ENCODE measurements at regions not wholly inside any gene's neighbourhood (a gene's known extent, or its start where the extent isn't known, plus 50 kb on each side); places are given as distances from the start of the nearest gene placed in this dataset.

DNA sequence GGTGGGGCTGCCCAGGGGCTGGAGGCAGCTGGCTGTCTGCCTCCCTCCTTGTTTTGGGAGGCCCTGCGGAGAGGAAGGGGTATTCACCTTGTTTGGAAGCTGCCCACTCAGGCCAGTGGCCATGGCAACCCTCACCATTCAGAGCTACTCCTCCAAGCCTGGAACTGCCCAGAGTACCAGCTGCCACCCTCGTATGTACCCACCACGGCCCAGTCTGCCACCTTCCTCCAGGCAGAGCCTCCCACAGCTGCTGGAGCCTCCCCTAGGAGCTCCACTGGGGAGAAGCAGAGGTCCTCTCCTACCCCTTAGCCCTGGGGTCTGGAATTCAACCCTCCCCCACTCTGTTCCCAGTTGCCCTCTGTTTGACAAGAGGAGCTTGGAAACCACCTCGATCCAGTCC lies 90.7 kb downstream of the AXIN2 start:
- POLR2A ChIA-PET, result no interaction called here
- no peak overlapping the region for H3K4me3 ChIP-seq (ENCODE audit: low read depth, low read length)

DNA sequence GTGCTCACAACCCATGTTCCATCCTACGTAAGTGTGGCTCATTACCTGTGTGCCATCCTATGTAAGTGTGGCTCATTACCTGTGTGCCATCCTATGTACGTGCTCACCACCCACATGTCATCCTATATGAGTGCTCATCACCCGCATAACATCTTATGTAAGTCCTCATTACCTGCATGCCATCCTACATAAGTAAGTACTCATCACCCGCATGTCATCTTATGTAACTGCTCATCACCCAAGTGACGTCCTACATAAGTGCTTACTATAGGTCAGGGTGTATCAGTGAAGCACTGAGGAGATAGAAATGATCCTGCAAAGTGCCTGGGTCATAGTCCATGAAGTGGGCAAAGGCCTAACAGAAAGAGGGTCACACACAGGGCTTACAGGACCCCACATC lies 93.1 kb downstream of the AXIN2 start:
- POLR2A ChIA-PET, result no interaction called here
- H3K4me3 ChIP-seq (ENCODE audit: low read depth, low read length), result no peak overlapping the region
- DNase-seq (ENCODE audit: low read depth, low spot score), result no peak
- H3K9me3 ChIP-seq (ENCODE audit: control insufficient read depth, insufficient read depth, low read length), result no peaks in the 10 kb centered on the region
- TF ChIP-seq, protein P1, sequence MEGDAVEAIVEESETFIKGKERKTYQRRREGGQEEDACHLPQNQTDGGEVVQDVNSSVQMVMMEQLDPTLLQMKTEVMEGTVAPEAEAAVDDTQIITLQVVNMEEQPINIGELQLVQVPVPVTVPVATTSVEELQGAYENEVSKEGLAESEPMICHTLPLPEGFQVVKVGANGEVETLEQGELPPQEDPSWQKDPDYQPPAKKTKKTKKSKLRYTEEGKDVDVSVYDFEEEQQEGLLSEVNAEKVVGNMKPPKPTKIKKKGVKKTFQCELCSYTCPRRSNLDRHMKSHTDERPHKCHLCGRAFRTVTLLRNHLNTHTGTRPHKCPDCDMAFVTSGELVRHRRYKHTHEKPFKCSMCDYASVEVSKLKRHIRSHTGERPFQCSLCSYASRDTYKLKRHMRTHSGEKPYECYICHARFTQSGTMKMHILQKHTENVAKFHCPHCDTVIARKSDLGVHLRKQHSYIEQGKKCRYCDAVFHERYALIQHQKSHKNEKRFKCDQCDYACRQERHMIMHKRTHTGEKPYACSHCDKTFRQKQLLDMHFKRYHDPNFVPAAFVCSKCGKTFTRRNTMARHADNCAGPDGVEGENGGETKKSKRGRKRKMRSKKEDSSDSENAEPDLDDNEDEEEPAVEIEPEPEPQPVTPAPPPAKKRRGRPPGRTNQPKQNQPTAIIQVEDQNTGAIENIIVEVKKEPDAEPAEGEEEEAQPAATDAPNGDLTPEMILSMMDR (IDR thresholded peaks at IDR 0.05; ENCODE audit: low read depth, low read length), result no peak
- no peak overlapping the region for H3K27ac ChIP-seq (ENCODE audit: low read depth, low read length)
- CTCF ChIA-PET, result no interaction called here
- H3K27me3 ChIP-seq (ENCODE audit: control insufficient read depth, insufficient read depth, low read length), result peaks cover 36% of the 10 kb centered on the region

More for the DNA sequence above, 90.7 kb downstream of the AXIN2 start:
- CTCF ChIA-PET, result no interaction called here
- no peak for DNase-seq (ENCODE audit: low read depth, low spot score)
- peaks cover 30% of the 10 kb centered on the region for H3K27me3 ChIP-seq (ENCODE audit: control insufficient read depth, insufficient read depth, low read length)
- no peak overlapping the region for H3K27ac ChIP-seq (ENCODE audit: low read depth, low read length)
- TF ChIP-seq, protein P1 (IDR thresholded peaks at IDR 0.05; ENCODE audit: low read depth, low read length), result no peak
- no peaks in the 10 kb centered on the region for H3K9me3 ChIP-seq (ENCODE audit: control insufficient read depth, insufficient read depth, low read length)

DNA sequence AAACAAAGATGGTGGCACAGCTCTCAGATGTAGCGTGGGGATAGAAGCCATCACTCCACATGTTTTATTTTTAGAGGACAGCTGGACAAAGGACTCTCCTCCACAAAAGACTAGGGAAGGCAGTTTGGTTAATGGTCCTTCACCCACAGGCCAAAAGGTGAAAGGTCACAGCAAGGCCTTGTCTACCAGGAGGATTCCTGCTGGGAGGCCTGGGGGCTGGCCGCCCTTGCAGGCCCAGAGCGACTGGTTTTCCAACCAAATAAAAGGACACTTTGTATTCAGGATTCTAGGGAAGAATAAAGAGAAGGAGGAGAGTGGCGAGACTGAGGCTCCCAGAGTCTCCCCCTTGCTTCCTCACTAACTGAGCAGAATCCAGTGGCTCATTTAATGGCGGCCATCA lies 94.3 kb downstream of the AXIN2 start:
- no peak overlapping the region for H3K27ac ChIP-seq (ENCODE audit: low read depth, low read length)
- TF ChIP-seq, protein P1 (IDR thresholded peaks at IDR 0.05; ENCODE audit: low read depth, low read length), result no peak
- POLR2A ChIA-PET, result no interaction called here

DNA sequence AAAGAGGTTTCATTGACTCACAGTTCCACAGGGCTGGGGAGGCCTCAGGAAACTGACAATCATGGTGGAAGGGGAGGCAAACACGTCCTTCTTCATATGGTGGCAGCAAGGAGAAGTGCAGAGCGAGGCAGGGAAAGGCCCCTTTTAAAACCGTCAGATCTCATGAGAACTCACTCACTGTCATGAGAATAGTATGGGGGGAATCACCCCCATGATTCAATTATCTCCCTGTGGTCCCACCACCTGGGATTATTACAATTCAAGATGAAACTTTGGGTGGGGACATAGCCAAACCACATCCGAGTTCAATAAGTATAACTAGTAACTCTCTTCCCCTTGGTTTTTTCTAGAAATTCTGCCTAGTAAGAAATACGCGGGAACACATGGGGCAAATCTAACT lies 94.9 kb downstream of the AXIN2 start:
- TF ChIP-seq, protein P1 (IDR thresholded peaks at IDR 0.05; ENCODE audit: low read depth, low read length), result no peak
- H3K27me3 ChIP-seq (ENCODE audit: control insufficient read depth, insufficient read depth, low read length), result peaks cover 22% of the 10 kb centered on the region
- no peak overlapping the region for H3K4me3 ChIP-seq (ENCODE audit: low read depth, low read length)
- no peak for DNase-seq (ENCODE audit: low read depth, low spot score)
- H3K9me3 ChIP-seq (ENCODE audit: control insufficient read depth, insufficient read depth, low read length), result no peaks in the 10 kb centered on the region
- CTCF ChIA-PET, result no interaction called here
- POLR2A ChIA-PET, result no interaction called here
- no peak overlapping the region for H3K27ac ChIP-seq (ENCODE audit: low read depth, low read length)

More for the DNA sequence above, 94.3 kb downstream of the AXIN2 start:
- CTCF ChIA-PET, result no interaction called here
- no peaks in the 10 kb centered on the region for H3K9me3 ChIP-seq (ENCODE audit: control insufficient read depth, insufficient read depth, low read length)
- H3K27me3 ChIP-seq (ENCODE audit: control insufficient read depth, insufficient read depth, low read length), result peaks cover 27% of the 10 kb centered on the region
- DNase-seq (ENCODE audit: low read depth, low spot score), result no peak
- H3K4me3 ChIP-seq (ENCODE audit: low read depth, low read length), result no peak overlapping the region

DNA sequence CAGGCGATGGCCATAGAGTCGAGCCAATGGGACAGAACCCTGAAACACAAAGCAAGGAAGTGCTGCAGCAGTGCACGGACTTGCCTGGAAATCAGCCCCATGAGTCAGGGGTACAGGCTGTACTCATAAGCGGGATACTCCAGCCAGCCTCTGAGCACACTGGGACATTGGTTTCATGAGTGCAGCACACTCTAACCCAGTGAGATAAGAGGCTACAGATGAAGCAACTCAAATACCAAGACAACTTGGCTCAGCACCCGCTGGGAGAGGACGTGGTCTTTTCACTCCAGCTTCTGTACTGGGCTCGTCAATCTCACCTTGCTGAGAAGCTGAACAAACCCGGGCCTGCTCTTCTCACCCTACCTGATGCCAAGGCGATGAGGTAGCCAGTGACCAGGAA lies 98.2 kb downstream of the AXIN2 start:
- no peak overlapping the region for H3K4me3 ChIP-seq (ENCODE audit: low read depth, low read length)
- TF ChIP-seq, protein P1 (IDR thresholded peaks at IDR 0.05; ENCODE audit: low read depth, low read length), result no peak
- ChIA-PET POLR2A (no interaction called here), CTCF (no interaction called here)
- no peak for DNase-seq (ENCODE audit: low read depth, low spot score)
- no peaks in the 10 kb centered on the region for H3K9me3 ChIP-seq (ENCODE audit: control insufficient read depth, insufficient read depth, low read length)
- H3K27ac ChIP-seq (ENCODE audit: low read depth, low read length), result no peak overlapping the region
- peaks cover 13% of the 10 kb centered on the region for H3K27me3 ChIP-seq (ENCODE audit: control insufficient read depth, insufficient read depth, low read length)
